ENCODE measurements at regions not wholly inside any gene's neighbourhood (a gene's known extent, or its start where the extent isn't known, plus 50 kb on each side); places are given as distances from the start of the nearest gene placed in this dataset.

- no peak for DNase-seq (ENCODE audit: low read depth in 3 of 3, low spot score in 2 of 3)
Observed at GRCh38 chr2:193973781-193974180, 1683.2 kb upstream of the SLC39A10 start.

- no peak for DNase-seq (ENCODE audit: low read depth in 3 of 3, low spot score in 2 of 3)
Observed at GRCh38 chr2:193966590-193966989, 1690.4 kb upstream of the SLC39A10 start.

GRCh38 chr2:193965263-193965662 is 1691.8 kb upstream of the SLC39A10 start:
- DNase-seq (ENCODE audit: low read depth in 3 of 3, low spot score in 2 of 3), result no peak

- DNase-seq (ENCODE audit: low read depth in 3 of 3, low spot score in 2 of 3), result no peak
Observed at GRCh38 chr2:193963472-193964119, 1693.4 kb upstream of the SLC39A10 start.

GRCh38 chr2:193946806-193947205 is 1710.2 kb upstream of the SLC39A10 start:
- no peak for DNase-seq (ENCODE audit: low read depth in 3 of 3, low spot score in 2 of 3)

- DNase-seq (ENCODE audit: low read depth in 3 of 3, low spot score in 2 of 3), result no peak
Observed at GRCh38 chr2:193943406-193943960, 1713.5 kb upstream of the SLC39A10 start.

- DNase-seq (ENCODE audit: low read depth in 3 of 3, low spot score in 2 of 3), result no peak
Observed at GRCh38 chr2:193935114-193935513, 1721.9 kb upstream of the SLC39A10 start.

- DNase-seq (ENCODE audit: low read depth in 3 of 3, low spot score in 2 of 3), result no peak
Observed at GRCh38 chr2:193929131-193929530, 1727.9 kb upstream of the SLC39A10 start.

GRCh38 chr2:193907561-193907960 is 1712.8 kb upstream of the TMEFF2 start:
- no peak for DNase-seq (ENCODE audit: low read depth in 3 of 3, low spot score in 2 of 3)

- DNase-seq (ENCODE audit: low read depth in 3 of 3, low spot score in 2 of 3), result no peak
Observed at GRCh38 chr2:193900292-193900691, 1705.6 kb upstream of the TMEFF2 start.

GRCh38 chr2:193895226-193895625 is 1700.5 kb upstream of the TMEFF2 start:
- no peak for DNase-seq (ENCODE audit: low read depth in 3 of 3, low spot score in 2 of 3)

- no peak for DNase-seq (ENCODE audit: low read depth in 3 of 3, low spot score in 2 of 3)
Observed at GRCh38 chr2:193894081-193894480, 1699.3 kb upstream of the TMEFF2 start.

- no peak for DNase-seq (ENCODE audit: low read depth in 3 of 3, low spot score in 2 of 3)
Observed at GRCh38 chr2:193891023-193891422, 1696.3 kb upstream of the TMEFF2 start.

- DNase-seq (ENCODE audit: low read depth in 3 of 3, low spot score in 2 of 3), result no peak
Observed at GRCh38 chr2:193885419-193885818, 1690.7 kb upstream of the TMEFF2 start.

GRCh38 chr2:193883820-193884219 is 1689.1 kb upstream of the TMEFF2 start:
- no peak for DNase-seq (ENCODE audit: low read depth in 3 of 3, low spot score in 2 of 3)

GRCh38 chr2:193876980-193877379 is 1682.2 kb upstream of the TMEFF2 start:
- DNase-seq (ENCODE audit: low read depth in 3 of 3, low spot score in 2 of 3), result no peak

- no peak for DNase-seq (ENCODE audit: low read depth in 3 of 3, low spot score in 2 of 3)
Observed at GRCh38 chr2:193869564-193869963, 1674.8 kb upstream of the TMEFF2 start.

- no peak for DNase-seq (ENCODE audit: low read depth in 3 of 3, low spot score in 2 of 3)
Observed at GRCh38 chr2:193868833-193869232, 1674.1 kb upstream of the TMEFF2 start.

GRCh38 chr2:193868132-193868531 is 1673.4 kb upstream of the TMEFF2 start:
- no peak for DNase-seq (ENCODE audit: low read depth in 3 of 3, low spot score in 2 of 3)

- no peak for DNase-seq (ENCODE audit: low read depth in 3 of 3, low spot score in 2 of 3)
Observed at GRCh38 chr2:193867454-193867853, 1672.7 kb upstream of the TMEFF2 start.

GRCh38 chr2:193861557-193861956 is 1666.8 kb upstream of the TMEFF2 start:
- DNase-seq (ENCODE audit: low read depth in 3 of 3, low spot score in 2 of 3), result no peak

- DNase-seq (ENCODE audit: low read depth in 3 of 3, low spot score in 2 of 3), result no peak
Observed at GRCh38 chr2:193847991-193848390, 1653.3 kb upstream of the TMEFF2 start.

- DNase-seq (ENCODE audit: low read depth in 3 of 3, low spot score in 2 of 3), result no peak
Observed at GRCh38 chr2:193847130-193847529, 1652.4 kb upstream of the TMEFF2 start.
